H1 (cell line): ENCODE measurements at regions not wholly inside any gene's neighbourhood (a gene's known extent, or its start where the extent isn't known, plus 50 kb on each side); places are given as distances from the start of the nearest gene placed in this dataset.

Experiments
- CTCF ChIA-PET: fragments of 300-600 bp; sonication (Branson Sonifier 250); formaldehyde crosslinking; loops from one replicate; lab custom pipeline; 2021; ENCODE audit not compliant: partially characterized antibody; lab: Charles Lee
- POLR2A ChIA-PET: fragments of 300-600 bp; sonication (Branson Sonifier 250); formaldehyde crosslinking; loops from one replicate; lab custom pipeline; 2021; ENCODE audit warnings: inconsistent platforms; ENCODE audit not compliant: partially characterized antibody; lab: Charles Lee
- DNase-seq, 2 experiments: peaks; one replicate each; pipeline versions ENCODE4 v3.0.0 to v3.0.0-alpha.2; 2010 to 2022; ENCODE audit warnings: low spot score in 2 of 2, low read depth in 1 of 2, mixed read lengths in 1 of 2
- FAIRE-seq: peaks from 2 replicates; lab custom pipeline; 2011; peaks lifted over from hg19 to GRCh38; lab: Jason Lieb, UNC
- H2AFZ ChIP-seq: 2 replicates; pipeline ENCODE4 v1.8.1; 2012; ENCODE audit warnings: low read length, inconsistent platforms
- H2AK5ac ChIP-seq: 2 replicates; pipeline ENCODE4 v1.6.1; 2013; ENCODE audit warnings: low read depth, low read length
- H2BK120ac ChIP-seq: replicated peaks from 2 replicates; pipeline ENCODE3; 2013; ENCODE audit warnings: low read depth, low read length, inconsistent platforms
- H2BK12ac ChIP-seq: 2 replicates; pipeline ENCODE4 v1.6.1; 2013; ENCODE audit warnings: low read depth, low read length
- H2BK15ac ChIP-seq: 2 replicates; pipeline ENCODE4 v1.6.1; 2013; ENCODE audit warnings: low read length
- H2BK20ac ChIP-seq: 2 replicates; pipeline ENCODE4 v1.6.1; 2013; ENCODE audit warnings: low read length
- H2BK5ac ChIP-seq: 2 replicates; pipeline ENCODE4 v1.6.1; 2013; ENCODE audit warnings: low read depth, low read length
- H3K14ac ChIP-seq: 2 replicates; pipeline ENCODE4 v1.6.1; 2013; ENCODE audit warnings: inconsistent platforms; ENCODE audit not compliant: insufficient read length
- H3K18ac ChIP-seq: 2 replicates; pipeline ENCODE4 v1.6.1; 2013; ENCODE audit warnings: low read length; ENCODE audit errors: extremely low read depth
- H3K23ac ChIP-seq: 2 replicates; pipeline ENCODE4 v1.6.1; 2013; ENCODE audit warnings: inconsistent platforms; ENCODE audit not compliant: insufficient read length
- H3K23me2 ChIP-seq: 2 replicates; pipeline ENCODE4 v1.6.1; 2013; ENCODE audit warnings: low read depth, low read length
- H3K27ac ChIP-seq: 2 replicates; pipeline ENCODE4 v1.6.1; 2011; ENCODE audit warnings: low read depth, low read length, inconsistent platforms
- H3K27me3 ChIP-seq, 4 experiments: replicated peaks in 1 of 4; 1 replicate in 1 of 4; 2 replicates in 3 of 4; pipeline versions ENCODE4 v1.6.1 to v1.8.1; 2011 to 2013; ENCODE audit warnings: low read length in 3 of 4, mild to moderate bottlenecking in 3 of 4, inconsistent platforms in 2 of 4, mixed read lengths in 2 of 4, moderate library complexity in 1 of 4; ENCODE audit not compliant: control insufficient read depth in 3 of 4, insufficient read depth in 3 of 4; ENCODE audit errors: extremely low read depth in 1 of 4
- H3K36me3 ChIP-seq, 4 experiments: 2 replicates each; pipeline versions ENCODE4 v1.6.1 to v1.8.1; 2011 to 2013; ENCODE audit warnings: mild to moderate bottlenecking in 4 of 4, low read length in 3 of 4, moderate library complexity in 2 of 4, control low read depth in 1 of 4, inconsistent platforms in 1 of 4; ENCODE audit not compliant: insufficient read depth in 4 of 4, control insufficient read depth in 2 of 4
- H3K4ac ChIP-seq: replicated peaks from 2 replicates; pipeline ENCODE3; 2013; ENCODE audit warnings: low read length, low read depth, mixed read lengths, inconsistent platforms; ENCODE audit not compliant: insufficient read length
- H3K4me1 ChIP-seq, 4 experiments: replicated peaks in 1 of 4; 1 replicate in 1 of 4; 2 replicates in 3 of 4; pipeline versions ENCODE4 v1.6.1 to v1.8.1; 2011 to 2013; ENCODE audit warnings: low read length in 3 of 4, inconsistent platforms in 2 of 4, mixed read lengths in 1 of 4; ENCODE audit not compliant: insufficient read depth in 4 of 4, control insufficient read depth in 3 of 4
- H3K4me2 ChIP-seq, 2 experiments: 2 replicates each; pipeline versions ENCODE4 v1.6.1 to v1.8.1; 2011 to 2013; ENCODE audit warnings: low read depth in 2 of 2, low read length in 2 of 2, control low read depth in 1 of 2, inconsistent platforms in 1 of 2, mild to moderate bottlenecking in 1 of 2; ENCODE audit not compliant: insufficient read depth in 1 of 2
- H3K4me3 ChIP-seq, 4 experiments: fragments of 200-600, 300-600 bp in 1 of 4; sonication (generic), shearing (Covaris generic), sonication (Bioruptor Twin) in 1 of 4; 2 replicates each; pipeline versions ENCODE4 v1.5.1 to v1.8.1; 2011 to 2016; ENCODE audit warnings: low read length in 4 of 4, low read depth in 3 of 4, control low read depth in 2 of 4, inconsistent platforms in 2 of 4, mild to moderate bottlenecking in 2 of 4, mixed read lengths in 1 of 4, moderate library complexity in 1 of 4; ENCODE audit not compliant: insufficient read depth in 2 of 4; ENCODE audit errors: extremely low read depth in 1 of 4
- H3K56ac ChIP-seq: replicated peaks from 2 replicates; pipeline ENCODE3; 2013; ENCODE audit warnings: low read depth, mild to moderate bottlenecking, mixed read lengths, low read length, inconsistent platforms; ENCODE audit not compliant: insufficient read length
- H3K79me1 ChIP-seq: 2 replicates; pipeline ENCODE4 v1.6.1; 2013; ENCODE audit warnings: low read depth, low read length, control low read depth
- H3K79me2 ChIP-seq, 2 experiments: 2 replicates each; pipeline versions ENCODE4 v1.6.1 to v1.8.1; 2012 to 2013; ENCODE audit warnings: low read length in 2 of 2, mild to moderate bottlenecking in 2 of 2, inconsistent platforms in 1 of 2; ENCODE audit not compliant: insufficient read depth in 2 of 2, control insufficient read depth in 1 of 2
- H3K9ac ChIP-seq, 4 experiments: replicated peaks in 1 of 4; 1 replicate in 1 of 4; 2 replicates in 3 of 4; pipeline versions ENCODE4 v1.6.1 to v1.8.1; 2011 to 2013; ENCODE audit warnings: low read depth in 3 of 4, low read length in 3 of 4, control low read depth in 2 of 4, mild to moderate bottlenecking in 2 of 4, moderate library complexity in 2 of 4, inconsistent platforms in 1 of 4; ENCODE audit errors: extremely low read depth in 1 of 4
- H3K9me3 ChIP-seq, 2 experiments: 2 replicates each; pipeline versions ENCODE4 v1.6.1 to v1.8.1; 2012 to 2013; ENCODE audit warnings: mild to moderate bottlenecking in 2 of 2, moderate library complexity in 2 of 2, control low read depth in 1 of 2, inconsistent platforms in 1 of 2, low read depth in 1 of 2, low read length in 1 of 2, mixed read lengths in 1 of 2; ENCODE audit not compliant: insufficient read depth in 2 of 2
- H4K20me1 ChIP-seq, 2 experiments: replicated peaks in 1 of 2; 2 replicates each; pipeline versions ENCODE3 to v1.8.1; 2011 to 2013; ENCODE audit warnings: inconsistent platforms in 2 of 2, low read length in 2 of 2, mild to moderate bottlenecking in 1 of 2; ENCODE audit not compliant: insufficient read depth in 2 of 2, control insufficient read depth in 1 of 2
- H4K5ac ChIP-seq: 2 replicates; pipeline ENCODE4 v1.6.1; 2013; ENCODE audit warnings: low read length, low read depth, mixed read lengths, inconsistent platforms; ENCODE audit not compliant: insufficient read length
- H4K8ac ChIP-seq: 2 replicates; pipeline ENCODE4 v1.8.0; 2013; ENCODE audit warnings: mild to moderate bottlenecking, moderate library complexity, low read length, inconsistent platforms; ENCODE audit not compliant: insufficient read depth; ENCODE audit errors: extremely low read depth
- H4K91ac ChIP-seq: replicated peaks from 2 replicates; pipeline ENCODE3; 2013; ENCODE audit warnings: low read length, mixed read lengths, inconsistent platforms; ENCODE audit not compliant: insufficient read length
- RNF2 ChIP-seq: fragments of 200-900, 300-1000 bp; sonication (generic); IDR thresholded peaks from 2 replicates; pipeline ENCODE4 v1.7.1; 2016; ENCODE audit warnings: borderline replicate concordance, low read depth, mild to moderate bottlenecking, antibody characterized with exemption, low read length; ENCODE audit not compliant: poor library complexity, severe bottlenecking; ENCODE audit errors: missing control alignments
- WGBS, 2 experiments: shearing (Covaris generic) in 1 of 2; methylation state at CpG; one replicate each; pipeline versions ENCODE4 v1.1.6 to v1.1.7; 2013 to 2015; ENCODE audit warnings: low lambda C conversion rate in 2 of 2, mixed read lengths in 2 of 2, inconsistent platforms in 1 of 2, low coverage in 1 of 2, missing lambda C conversion rate in 1 of 2; ENCODE audit not compliant: insufficient replicate concordance in 2 of 2, insufficient coverage in 1 of 2, insufficient read length in 1 of 2; ENCODE audit errors: extremely low coverage in 1 of 2, missing lambda C conversion rate in 1 of 2; 5-methylcytosine and 5-hydroxymethylcytosine counted together

DNA sequence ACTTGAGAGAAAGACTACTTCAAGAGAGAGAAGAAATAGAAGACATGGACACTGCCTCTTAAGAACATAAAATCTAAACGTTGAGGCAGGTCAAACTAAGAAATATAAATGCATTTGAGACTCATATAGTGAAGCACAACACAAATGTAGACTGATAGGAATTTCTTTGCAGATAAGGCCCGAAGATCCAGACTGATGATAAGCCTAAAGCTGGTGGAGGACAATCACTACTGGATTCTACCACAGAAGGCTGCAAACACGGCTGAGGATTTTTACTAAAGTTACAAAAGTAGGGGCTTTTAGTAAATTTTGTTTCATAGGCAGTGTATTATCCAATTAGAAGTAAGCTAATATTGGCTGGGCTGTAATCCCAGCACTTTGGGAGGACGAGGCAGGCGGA lies 278.3 kb downstream of the RAP2B start:
- no peaks in the 10 kb centered on the region for H3K9me3 ChIP-seq
- no peak overlapping the region for H3K14ac ChIP-seq
- DNase-seq (no peak), FAIRE-seq (no peak)
- no peak overlapping the region for H4K5ac ChIP-seq
- no peak overlapping the region for H3K27ac ChIP-seq
- H2BK15ac ChIP-seq, result no peak overlapping the region
- H4K20me1 ChIP-seq, result no peaks in the 10 kb centered on the region
- no peak overlapping the region for H3K4ac ChIP-seq
- no peak overlapping the region for H3K23ac ChIP-seq
- no peaks in the 10 kb centered on the region for H3K79me2 ChIP-seq
- H4K91ac ChIP-seq, result no peak overlapping the region
- no peak overlapping the region for H3K18ac ChIP-seq
- H3K27me3 ChIP-seq, result no peaks in the 10 kb centered on the region
- ChIA-PET CTCF (interaction anchor here (0.7 to 1.6 kb wide), 3 partner anchors 9 to 399 kb away, joined by 3 to 7 read pairs (median 4); no protein-coding TSS in a partner anchor), POLR2A (no interaction called here)
- H3K56ac ChIP-seq, result no peak overlapping the region
- no peak overlapping the region for H2AK5ac ChIP-seq
- H3K4me2 ChIP-seq, result no peak overlapping the region
- no peaks in the 10 kb centered on the region for H3K36me3 ChIP-seq
- no peaks in the 10 kb centered on the region for H3K79me1 ChIP-seq
- H3K4me3 ChIP-seq, result no peak overlapping the region
- 93% methylated on average over 5 of the region's 5 CpGs; no CpG with 5 or more reads in 1 of the 2 experiments for WGBS, 2 experiments
- H3K23me2 ChIP-seq, result no peaks in the 10 kb centered on the region
- H2BK12ac ChIP-seq, result no peak overlapping the region
- no peak overlapping the region for H2BK20ac ChIP-seq
- peaks cover 0 to 4% (median under 1%) of the 10 kb centered on the region in 4 experiments; a peak in 3 of 7 replicates for H3K4me1 ChIP-seq
- no peak overlapping the region for H2BK5ac ChIP-seq
- H2AFZ ChIP-seq, result no peak overlapping the region
- no peak overlapping the region for H4K8ac ChIP-seq
- H3K9ac ChIP-seq, result no peak overlapping the region
- H2BK120ac ChIP-seq, result no peak overlapping the region
- no peak for TF ChIP-seq RNF2
